ENCODE measurements at regions not wholly inside any gene's neighbourhood (a gene's known extent, or its start where the extent isn't known, plus 50 kb on each side); places are given as distances from the start of the nearest gene placed in this dataset.
A peak's percentile ranks its signal among the peaks of the same experiment; 100 is the strongest.
"Not testable (repeated sequence)": the region's sequence is repeated elsewhere in the genome, so short reads cannot be mapped to it uniquely, and the experiment has no call there.

DNA sequence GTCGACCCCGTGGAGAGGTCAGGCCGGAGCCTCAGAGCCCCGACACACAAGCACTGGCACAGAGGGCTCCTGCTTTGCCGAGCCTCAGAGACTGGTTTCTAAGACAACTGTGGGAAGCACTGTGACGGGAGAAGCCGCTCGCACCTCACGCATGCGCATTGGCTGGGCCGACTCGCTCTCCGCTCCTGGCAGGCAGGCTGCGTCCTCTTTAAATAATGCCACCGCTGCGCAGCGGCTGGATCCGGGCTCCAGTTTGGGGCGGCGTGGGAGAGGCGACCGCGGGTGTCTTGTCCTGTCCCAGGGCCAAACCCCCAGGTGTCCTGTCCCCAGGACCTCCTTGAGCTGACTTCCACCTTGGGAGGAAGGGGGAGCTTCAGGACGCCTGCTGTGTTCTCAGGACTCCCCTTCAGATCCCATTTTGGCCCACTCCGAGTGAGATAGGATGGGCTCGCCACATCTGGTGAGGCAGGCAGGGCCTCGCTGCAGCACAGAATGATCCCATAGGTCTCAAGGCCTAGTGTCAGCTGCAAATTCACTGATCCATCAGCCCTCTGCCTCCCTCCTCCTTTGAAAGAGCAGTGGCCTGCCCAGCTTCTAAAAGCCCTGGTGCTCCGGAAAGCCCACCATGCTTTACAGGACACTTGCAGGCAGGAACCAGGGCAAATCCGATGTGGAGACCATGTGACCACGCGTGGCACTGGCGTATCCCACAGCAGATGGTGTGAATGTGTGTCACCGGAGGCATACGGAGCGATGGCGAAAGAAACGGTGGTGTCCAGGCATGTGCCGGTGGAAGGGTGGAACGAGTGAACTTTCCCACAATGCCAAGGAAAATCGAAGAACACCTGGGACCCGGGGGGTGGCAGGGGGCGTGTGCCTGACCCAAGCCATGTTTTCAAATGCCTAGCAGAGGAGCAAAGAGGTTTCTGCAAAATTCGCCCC is 169.3 kb upstream of the ZNF337 start:
- Histone ChIP-seq H4K20me1 (replicated peaks; ENCODE audit: control insufficient read depth, extremely low read depth, insufficient read depth, low read length) (no peaks in the 10 kb centered on the region), H3K79me2 (ENCODE audit: control insufficient read depth, insufficient read depth, low read length) (no peaks in the 10 kb centered on the region), H3K27me3 (ENCODE audit: control insufficient read depth in 2 of 2, insufficient read depth in 2 of 2, low read length in 2 of 2) (peaks cover 16 to 26% of the 10 kb centered on the region in 2 experiments), H3K36me3 (ENCODE audit: control insufficient read depth in 2 of 2, extremely low read depth in 1 of 2, insufficient read depth in 2 of 2, low read length in 2 of 2) (no peaks in the 10 kb centered on the region), H3K9me1 (replicated peaks; ENCODE audit: control insufficient read depth, extremely low read depth, insufficient read depth, low read length) (no peaks in the 10 kb centered on the region), H3K4me2 (ENCODE audit: insufficient read depth, low read length) (no peak overlapping the region), H3K9me3 (replicated peaks; ENCODE audit: control insufficient read depth, insufficient read depth, low read length) (no peaks in the 10 kb centered on the region), H3K27ac (ENCODE audit: insufficient read depth, low read depth, low read length) (no peak overlapping the region), H3K4me1 (ENCODE audit: control insufficient read depth, extremely low read depth, insufficient read depth, low read length) (peaks cover 6% of the 10 kb centered on the region), H3K4me3 (replicated peaks in 1 of 3; ENCODE audit: insufficient read depth in 1 of 3, low read depth in 1 of 3, low read length in 3 of 3) (peak overlapping the region in 1 of 3 experiments; percentile 7), H3K9ac (replicated peaks; ENCODE audit: extremely low read depth, insufficient read depth, low read length) (no peak overlapping the region), H2AFZ (ENCODE audit: low read depth, low read length) (peak overlapping the region; percentile 60)
- dilution Hi-C loops (cut with MboI; ENCODE audit: extremely low pct_ligation_motif_present, low sequenced_read_pairs) (no loop called here), intact Hi-C loops (cut with micrococcal nuclease) (loop anchor here (5.0 kb wide), 1 partner anchor 169 kb away; the partner anchor contains the start of gene ZNF337)
- POLR2A ChIA-PET = no interaction called here
- TF ChIP-seq, protein P1, sequence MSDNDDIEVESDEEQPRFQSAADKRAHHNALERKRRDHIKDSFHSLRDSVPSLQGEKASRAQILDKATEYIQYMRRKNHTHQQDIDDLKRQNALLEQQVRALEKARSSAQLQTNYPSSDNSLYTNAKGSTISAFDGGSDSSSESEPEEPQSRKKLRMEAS (IDR thresholded peaks at IDR 0.05; ENCODE audit: insufficient read depth, insufficient read length) = no peak
- no peak for TF ChIP-seq FOS (IDR thresholded peaks at IDR 0.05; ENCODE audit: borderline replicate concordance, insufficient read depth, low read length)
- no peak for TF ChIP-seq POLR2A (IDR thresholded peaks at IDR 0.05; ENCODE audit: low read depth, low read length)
- DNase-seq (ENCODE audit: low read depth, low spot score) (peak; percentile 75), FAIRE-seq (peak; percentile 91)
- BruUV-seq (replicated peaks) = no TSS peak
- CTCF ChIA-PET = no interaction called here

DNA sequence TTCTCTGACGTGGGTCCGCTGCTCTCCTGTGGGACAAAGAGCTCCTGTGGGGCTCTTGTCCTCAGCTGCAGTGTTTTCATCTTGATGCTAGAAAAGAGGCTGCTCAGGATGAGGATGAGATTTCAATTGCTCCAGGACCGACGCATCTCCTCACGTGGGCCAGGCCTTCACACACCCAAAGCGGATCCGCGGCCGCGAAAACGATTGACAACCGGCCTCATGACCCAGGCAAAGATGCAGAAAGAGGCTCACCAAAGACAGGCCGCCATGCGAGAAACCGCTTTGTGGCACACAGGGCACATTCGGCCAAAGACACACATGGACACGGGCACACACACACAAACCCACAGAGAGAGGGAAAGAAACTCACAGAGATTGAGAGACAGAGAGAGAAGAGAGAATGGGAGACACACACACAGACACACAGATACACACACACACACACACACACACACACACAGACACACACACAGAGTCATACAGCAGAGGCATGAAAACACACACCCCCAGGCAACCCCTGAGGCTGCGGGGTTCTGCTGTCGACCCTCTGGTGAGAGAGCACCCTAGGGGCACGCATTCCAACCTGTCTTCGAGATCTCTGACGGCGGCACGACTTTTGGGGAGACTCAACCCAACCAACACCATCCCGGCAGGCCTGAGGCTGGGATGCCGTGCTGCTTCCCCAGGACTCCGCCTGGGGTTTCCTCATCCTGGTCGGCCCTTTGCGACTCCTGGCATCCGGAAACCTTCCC is 168.5 kb upstream of the ZNF337 start:
- H3K36me3 ChIP-seq (ENCODE audit: control insufficient read depth in 2 of 2, extremely low read depth in 1 of 2, insufficient read depth in 2 of 2, low read length in 2 of 2); H3K4me1 ChIP-seq (ENCODE audit: control insufficient read depth, extremely low read depth, insufficient read depth, low read length); POLR2A ChIA-PET; H4K20me1 ChIP-seq (replicated peaks; ENCODE audit: control insufficient read depth, extremely low read depth, insufficient read depth, low read length); H3K9me1 ChIP-seq (replicated peaks; ENCODE audit: control insufficient read depth, extremely low read depth, insufficient read depth, low read length); DNase-seq (ENCODE audit: low read depth, low spot score); H3K4me2 ChIP-seq (ENCODE audit: insufficient read depth, low read length); H3K27ac ChIP-seq (ENCODE audit: insufficient read depth, low read depth, low read length); H3K79me2 ChIP-seq (ENCODE audit: control insufficient read depth, insufficient read depth, low read length); H3K9ac ChIP-seq (replicated peaks; ENCODE audit: extremely low read depth, insufficient read depth, low read length); BruUV-seq (replicated peaks); CTCF ChIA-PET; H3K9me3 ChIP-seq (replicated peaks; ENCODE audit: control insufficient read depth, insufficient read depth, low read length); dilution Hi-C loops (cut with MboI; ENCODE audit: extremely low pct_ligation_motif_present, low sequenced_read_pairs); FAIRE-seq: not testable (repeated sequence)
- H3K4me3 ChIP-seq (replicated peaks in 1 of 3; ENCODE audit: insufficient read depth in 1 of 3, low read depth in 1 of 3, low read length in 3 of 3) = peak overlapping the region in 1 of 3 experiments; percentile 7
- intact Hi-C loops (cut with micrococcal nuclease) = loop anchor here (5.0 kb wide), 1 partner anchor 168 kb away; the partner anchor contains the start of gene ZNF337
- H2AFZ ChIP-seq (ENCODE audit: low read depth, low read length) = peak overlapping the region; percentile 60
- H3K27me3 ChIP-seq (ENCODE audit: control insufficient read depth in 2 of 2, insufficient read depth in 2 of 2, low read length in 2 of 2) = peaks cover 20 to 32% of the 10 kb centered on the region in 2 experiments
